ENCODE measurements at regions not wholly inside any gene's neighbourhood (a gene's known extent, or its start where the extent isn't known, plus 50 kb on each side); places are given as distances from the start of the nearest gene placed in this dataset.

DNA sequence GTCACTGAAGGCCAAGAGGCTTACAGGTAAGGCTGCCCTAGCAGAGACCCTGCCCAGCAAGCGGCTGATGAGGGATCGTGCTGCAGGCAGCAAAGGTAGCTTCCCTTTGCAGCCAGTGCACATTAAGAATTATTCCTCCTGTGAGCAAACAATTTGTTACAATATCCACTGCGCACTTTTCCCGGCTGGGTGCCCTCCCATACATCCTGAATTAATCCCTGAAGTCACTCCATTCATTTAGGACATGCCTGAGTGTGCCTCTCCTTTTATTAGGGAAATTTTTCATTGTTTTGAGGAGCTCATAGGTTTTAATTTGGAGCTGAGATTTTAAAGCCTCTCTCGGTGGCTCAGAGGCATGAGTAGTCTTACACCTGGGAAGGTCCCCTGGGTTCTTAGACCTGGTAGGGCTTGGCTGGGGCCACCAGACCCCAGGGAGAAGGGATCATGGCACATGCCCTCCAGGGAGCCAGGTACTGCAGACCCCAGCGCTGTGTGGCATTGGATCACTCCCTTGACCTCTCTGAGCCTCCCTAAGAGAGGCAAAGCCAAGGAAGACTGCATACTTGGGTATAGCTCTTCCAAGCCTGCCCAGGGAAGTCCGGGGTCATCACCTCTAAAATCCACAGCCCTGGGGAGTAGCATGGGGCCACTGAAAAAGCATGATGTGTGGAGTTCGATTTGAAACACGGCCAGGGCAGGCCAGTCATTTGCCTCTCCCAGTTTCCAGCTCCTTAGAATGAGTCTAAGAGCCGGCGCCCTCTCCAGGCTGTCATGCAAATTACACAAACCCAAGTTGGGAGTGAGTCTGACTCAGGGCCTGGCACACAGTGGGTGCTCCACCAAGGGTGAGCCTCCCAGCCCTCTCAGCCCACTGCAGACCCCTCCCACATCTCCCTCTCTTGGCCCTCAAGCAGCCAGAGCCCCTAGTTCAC, 151.9 kb upstream of the LINGO1 start:
- no peak for TF ChIP-seq POLR2A (IDR thresholded peaks at IDR 0.05; ENCODE audit: low read length)
- TF ChIP-seq GATA1 (IDR thresholded peaks at IDR 0.05; ENCODE audit: low read depth, low read length), result no peak
